Activated naive CD8-positive, alpha-beta T cell treated with anti-CD3 and anti-CD28 coated beads, Interleukin-2, amount 50 U/mL, for 24 hours (primary cell): ENCODE measurements at regions not wholly inside any gene's neighbourhood (a gene's known extent, or its start where the extent isn't known, plus 50 kb on each side); places are given as distances from the start of the nearest gene placed in this dataset.
"Not testable (repeated sequence)": the region's sequence is repeated elsewhere in the genome, so short reads cannot be mapped to it uniquely, and the experiment has no call there.

ENCODE experiments used
- ATAC-seq: fragments of 150-1000 bp; cut with Tn5 transposase; one replicate; pipeline ENCODE4 v1.10.0; 2021
- DNase-seq: peaks from one replicate; pipeline ENCODE4 v3.0.0; 2021
- H3K27ac Mint-ChIP-seq: one replicate; pipeline ENCODE4 v1.8.0; 2021; ENCODE audit warnings: mild to moderate bottlenecking, mixed read lengths
- H3K27me3 Mint-ChIP-seq: one replicate; pipeline ENCODE4 v1.8.0; 2021; ENCODE audit warnings: mixed read lengths
- H3K36me3 Mint-ChIP-seq: one replicate; pipeline ENCODE4 v1.8.0; 2021; ENCODE audit warnings: low read depth, mixed read lengths
- H3K4me1 Mint-ChIP-seq: one replicate; pipeline ENCODE4 v1.8.0; 2021; ENCODE audit warnings: mixed read lengths
- H3K4me3 Mint-ChIP-seq: one replicate; pipeline ENCODE4 v1.8.0; 2021; ENCODE audit warnings: mild to moderate bottlenecking, moderate library complexity, mixed read lengths
- H3K9me3 Mint-ChIP-seq: one replicate; pipeline ENCODE4 v1.8.0; 2021; ENCODE audit warnings: mixed read lengths

- Mint-ChIP-seq H3K4me3 (no peak overlapping the region), H3K4me1 (no peaks in the 10 kb centered on the region), H3K36me3 (no peaks in the 10 kb centered on the region), H3K9me3 (no peaks in the 10 kb centered on the region), H3K27ac (no peak overlapping the region), H3K27me3 (peaks cover 3% of the 10 kb centered on the region)
- ATAC-seq, result no peak
- no peak for DNase-seq
Observed at GRCh38 chr9:17083258-17083657, 51.6 kb upstream of the CNTLN start.

GRCh38 chr9:17082343-17083064 is 52.3 kb upstream of the CNTLN start:
- H3K27ac Mint-ChIP-seq, result no peak overlapping the region
- no peaks in the 10 kb centered on the region for H3K9me3 Mint-ChIP-seq
- DNase-seq (no peak), ATAC-seq (no peak)
- H3K27me3 Mint-ChIP-seq, result peaks cover 3% of the 10 kb centered on the region
- H3K4me1 Mint-ChIP-seq, result no peaks in the 10 kb centered on the region
- no peak overlapping the region for H3K4me3 Mint-ChIP-seq
- H3K36me3 Mint-ChIP-seq, result no peaks in the 10 kb centered on the region

- no peaks in the 10 kb centered on the region for H3K36me3 Mint-ChIP-seq
- ATAC-seq (no peak), DNase-seq (no peak)
- no peaks in the 10 kb centered on the region for H3K4me1 Mint-ChIP-seq
- no peak overlapping the region for H3K27ac Mint-ChIP-seq
- no peak overlapping the region for H3K4me3 Mint-ChIP-seq
- H3K9me3 Mint-ChIP-seq, result no peaks in the 10 kb centered on the region
- H3K27me3 Mint-ChIP-seq, result peaks cover 3% of the 10 kb centered on the region
Observed at GRCh38 chr9:17081814-17082213, 53.0 kb upstream of the CNTLN start.

GRCh38 chr9:17081351-17081750 is 53.5 kb upstream of the CNTLN start:
- ATAC-seq (no peak), DNase-seq (no peak)
- H3K9me3 Mint-ChIP-seq, result no peaks in the 10 kb centered on the region
- H3K4me3 Mint-ChIP-seq, result no peak overlapping the region
- no peaks in the 10 kb centered on the region for H3K4me1 Mint-ChIP-seq
- H3K27me3 Mint-ChIP-seq, result peaks cover 3% of the 10 kb centered on the region
- no peaks in the 10 kb centered on the region for H3K36me3 Mint-ChIP-seq
- no peak overlapping the region for H3K27ac Mint-ChIP-seq

DNA sequence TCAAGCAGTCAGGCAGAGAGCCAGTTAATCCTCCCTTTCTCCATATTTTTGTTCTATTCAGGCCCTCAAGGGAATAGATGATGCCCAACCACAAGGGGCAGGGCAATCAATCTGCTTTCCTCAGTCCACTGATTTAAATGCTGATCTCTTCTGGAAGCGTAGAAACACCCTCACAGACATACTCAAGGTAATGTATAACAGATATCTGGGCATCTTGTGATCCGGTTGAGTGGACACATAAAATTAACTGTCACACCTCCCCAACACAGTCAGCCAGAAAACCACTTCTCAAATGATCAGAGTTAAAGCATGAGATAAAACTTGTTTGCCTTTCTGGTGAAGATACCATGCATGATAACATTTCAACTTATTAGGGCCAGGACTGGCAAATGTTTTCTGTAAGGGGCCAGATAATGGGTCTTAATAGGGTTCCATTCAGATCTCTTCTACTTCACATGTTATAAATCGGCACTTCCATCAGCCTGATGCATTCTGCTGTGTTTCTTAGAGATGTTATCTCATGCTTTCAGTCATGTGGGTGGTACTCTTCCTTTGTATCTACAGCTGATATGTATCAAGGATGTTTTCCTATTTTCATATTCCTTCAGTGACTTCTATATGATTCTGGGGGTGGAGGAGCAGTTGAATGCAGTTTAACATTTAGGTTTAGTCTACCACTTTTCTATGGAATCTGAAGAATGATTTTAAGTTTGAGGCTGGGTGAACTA is 58.9 kb upstream of the CNTLN start:
- ATAC-seq (no peak), DNase-seq (no peak)
- Mint-ChIP-seq H3K9me3 (no peaks in the 10 kb centered on the region), H3K4me1 (no peaks in the 10 kb centered on the region), H3K27ac (no peak overlapping the region), H3K36me3 (no peaks in the 10 kb centered on the region), H3K27me3 (no peaks in the 10 kb centered on the region), H3K4me3 (no peak overlapping the region)

DNA sequence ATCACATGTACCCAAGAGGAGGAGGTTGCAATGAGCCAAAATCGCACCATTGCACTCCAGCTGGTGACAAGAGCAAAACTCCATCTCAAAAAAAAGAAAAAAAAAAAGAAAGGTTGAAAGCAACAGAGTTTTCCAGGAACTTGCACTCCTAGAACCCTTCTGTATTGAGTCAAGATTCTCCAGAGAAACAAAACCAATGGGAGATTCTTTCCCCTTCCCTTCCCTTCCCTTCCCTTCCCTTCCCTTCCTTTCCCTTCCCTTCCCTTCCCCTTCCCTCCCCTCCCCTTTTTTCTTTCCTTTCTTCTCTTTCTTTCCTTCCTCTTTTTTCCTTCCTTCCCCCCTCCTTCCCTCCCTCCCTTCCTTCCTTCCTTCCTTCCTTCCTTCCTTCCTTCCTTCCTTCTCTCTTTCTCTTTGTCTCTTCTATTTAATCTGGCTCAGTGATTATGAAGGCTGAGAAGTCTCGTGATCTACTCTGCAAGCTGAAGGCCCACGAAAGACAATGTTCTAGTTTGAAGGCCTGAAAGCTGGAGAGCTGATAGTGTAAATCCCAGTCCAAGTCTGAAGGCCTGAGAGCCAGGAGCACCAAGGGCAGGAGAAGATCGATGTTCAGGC is 59.6 kb upstream of the CNTLN start:
- no peaks in the 10 kb centered on the region for H3K4me1 Mint-ChIP-seq
- no peak for ATAC-seq
- H3K27ac Mint-ChIP-seq, result no peak overlapping the region

DNA sequence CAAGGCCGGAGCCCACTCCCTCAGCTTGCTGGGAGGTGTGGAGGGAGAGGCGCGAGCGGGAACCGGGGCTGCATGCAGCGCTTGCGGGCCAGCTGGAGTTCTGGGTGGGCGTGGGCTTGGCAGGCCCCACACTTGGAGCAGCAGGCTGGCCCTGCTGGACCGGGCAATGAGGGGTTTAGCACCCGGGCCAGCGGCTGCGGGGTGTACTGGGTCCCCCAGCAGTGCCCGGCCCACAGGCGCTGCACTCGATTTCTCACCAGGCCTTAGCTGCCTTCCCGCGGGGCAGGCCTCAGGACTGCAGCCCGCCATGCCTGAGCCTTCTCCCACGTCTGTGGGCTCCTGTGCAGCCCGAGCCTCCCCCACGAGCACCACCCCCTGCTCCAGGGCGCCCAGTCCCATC is 62.3 kb upstream of the CNTLN start:
- H3K27ac Mint-ChIP-seq, H3K36me3 Mint-ChIP-seq, ATAC-seq, H3K27me3 Mint-ChIP-seq, H3K9me3 Mint-ChIP-seq, H3K4me3 Mint-ChIP-seq, DNase-seq, H3K4me1 Mint-ChIP-seq: not testable (repeated sequence)

More for the DNA sequence above, 59.6 kb upstream of the CNTLN start:
- Mint-ChIP-seq H3K9me3 (no peaks in the 10 kb centered on the region), H3K27me3 (no peaks in the 10 kb centered on the region), H3K36me3 (no peaks in the 10 kb centered on the region), H3K4me3 (no peak overlapping the region)
- no peak for DNase-seq

- no peak for ATAC-seq
- no peak for DNase-seq
- Mint-ChIP-seq H3K4me3 (no peak overlapping the region), H3K36me3 (no peaks in the 10 kb centered on the region), H3K4me1 (no peaks in the 10 kb centered on the region), H3K9me3 (no peaks in the 10 kb centered on the region), H3K27me3 (peaks cover 2% of the 10 kb centered on the region), H3K27ac (no peak overlapping the region)
Observed at GRCh38 chr9:17068671-17069070, 66.2 kb upstream of the CNTLN start.

- Mint-ChIP-seq H3K9me3 (no peaks in the 10 kb centered on the region), H3K4me3 (no peak overlapping the region), H3K36me3 (no peaks in the 10 kb centered on the region), H3K27ac (no peak overlapping the region), H3K4me1 (no peaks in the 10 kb centered on the region), H3K27me3 (peaks cover 2% of the 10 kb centered on the region)
- no peak for DNase-seq
- ATAC-seq, result no peak
Observed at GRCh38 chr9:17065062-17065461, 69.8 kb upstream of the CNTLN start.

DNA sequence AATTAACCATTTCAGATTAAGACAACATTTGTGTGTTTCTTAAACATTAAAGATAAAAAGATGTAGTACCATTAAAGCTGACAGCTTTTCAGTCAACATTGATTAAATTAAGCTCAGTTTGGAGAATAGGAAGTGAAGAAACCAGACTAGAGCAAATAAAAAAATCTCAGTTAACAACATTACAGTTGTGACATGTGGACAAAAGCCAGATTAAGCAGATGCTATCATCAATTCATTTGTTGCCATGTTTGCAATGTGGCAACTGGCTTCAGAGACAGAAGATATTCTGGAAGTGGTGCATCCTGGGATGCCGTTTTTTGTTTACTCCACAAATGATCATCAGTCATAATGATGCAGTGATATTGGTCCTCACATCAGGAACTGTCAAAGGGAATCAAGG is 70.3 kb upstream of the CNTLN start:
- Mint-ChIP-seq H3K27ac (no peak overlapping the region), H3K36me3 (no peaks in the 10 kb centered on the region), H3K27me3 (peaks cover 1% of the 10 kb centered on the region), H3K9me3 (no peaks in the 10 kb centered on the region), H3K4me1 (no peaks in the 10 kb centered on the region), H3K4me3 (no peak overlapping the region)
- no peak for ATAC-seq
- DNase-seq, result no peak

GRCh38 chr9:17063535-17064135 is 71.2 kb upstream of the CNTLN start:
- no peak for ATAC-seq
- H3K27me3 Mint-ChIP-seq, result no peaks in the 10 kb centered on the region
- H3K4me3 Mint-ChIP-seq, result no peak overlapping the region
- no peak for DNase-seq
- no peaks in the 10 kb centered on the region for H3K36me3 Mint-ChIP-seq
- H3K9me3 Mint-ChIP-seq, result no peaks in the 10 kb centered on the region
- no peaks in the 10 kb centered on the region for H3K4me1 Mint-ChIP-seq
- H3K27ac Mint-ChIP-seq, result no peak overlapping the region

GRCh38 chr9:17062497-17062896 is 72.3 kb upstream of the CNTLN start:
- no peaks in the 10 kb centered on the region for H3K4me1 Mint-ChIP-seq
- DNase-seq, result no peak
- no peak overlapping the region for H3K4me3 Mint-ChIP-seq

DNA sequence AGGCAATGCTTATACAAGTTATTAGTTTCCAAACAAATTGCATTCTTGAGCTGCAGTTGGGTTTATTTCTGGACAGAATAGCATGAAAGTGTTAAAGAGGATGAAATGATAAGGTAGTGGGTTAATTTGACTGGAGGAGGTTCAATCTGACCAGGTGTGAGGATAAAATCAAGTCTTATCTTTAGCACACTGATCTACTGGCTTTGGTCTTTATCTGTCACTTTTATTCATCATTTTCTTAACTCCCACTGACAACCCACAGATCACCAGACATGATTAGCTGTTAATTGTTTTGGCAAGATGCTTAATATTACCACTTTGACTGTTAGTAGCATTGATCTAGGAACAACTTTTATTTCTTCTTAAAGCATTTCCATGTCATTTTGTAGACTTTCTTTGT is 74.4 kb upstream of the CNTLN start:
- Mint-ChIP-seq H3K36me3 (no peaks in the 10 kb centered on the region), H3K27ac (no peak overlapping the region), H3K4me3 (no peak overlapping the region), H3K27me3 (no peaks in the 10 kb centered on the region), H3K9me3 (no peaks in the 10 kb centered on the region), H3K4me1 (no peaks in the 10 kb centered on the region)
- no peak for ATAC-seq
- no peak for DNase-seq

More at GRCh38 chr9:17062497-17062896, 72.3 kb upstream of the CNTLN start:
- ATAC-seq, result no peak
- Mint-ChIP-seq H3K36me3 (no peaks in the 10 kb centered on the region), H3K27me3 (no peaks in the 10 kb centered on the region), H3K27ac (no peak overlapping the region), H3K9me3 (no peaks in the 10 kb centered on the region)

GRCh38 chr9:17059465-17059864 is 75.4 kb upstream of the CNTLN start:
- ATAC-seq (no peak), DNase-seq (no peak)
- Mint-ChIP-seq H3K4me3 (no peak overlapping the region), H3K4me1 (no peaks in the 10 kb centered on the region), H3K27me3 (no peaks in the 10 kb centered on the region), H3K27ac (no peak overlapping the region), H3K36me3 (no peaks in the 10 kb centered on the region), H3K9me3 (no peaks in the 10 kb centered on the region)

DNA sequence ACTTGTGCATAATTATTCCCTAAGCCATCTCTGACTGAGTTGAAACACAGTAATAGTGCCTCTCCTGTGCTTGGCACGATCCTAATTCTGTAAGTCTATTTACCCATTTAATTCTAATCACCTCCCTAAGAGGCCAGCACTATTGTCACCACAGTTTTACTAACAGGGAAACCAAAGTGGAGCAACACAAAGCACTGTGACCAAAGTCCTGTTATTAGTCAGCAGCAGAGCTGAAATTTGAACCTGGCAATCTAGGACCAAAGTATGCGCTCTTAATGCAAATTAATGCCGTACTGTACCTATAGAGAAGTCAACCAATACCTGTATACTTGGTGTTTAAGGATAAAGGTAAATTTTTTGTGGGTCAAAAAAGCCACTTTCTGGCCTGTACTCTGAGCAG is 77.1 kb upstream of the CNTLN start:
- H3K4me3 Mint-ChIP-seq, result no peak overlapping the region
- no peaks in the 10 kb centered on the region for H3K4me1 Mint-ChIP-seq
- H3K27me3 Mint-ChIP-seq, result no peaks in the 10 kb centered on the region
- no peaks in the 10 kb centered on the region for H3K36me3 Mint-ChIP-seq
- H3K9me3 Mint-ChIP-seq, result no peaks in the 10 kb centered on the region
- ATAC-seq, result no peak
- H3K27ac Mint-ChIP-seq, result no peak overlapping the region
- DNase-seq, result no peak
